ENCODE measurements at regions not wholly inside any gene's neighbourhood (a gene's known extent, or its start where the extent isn't known, plus 50 kb on each side); places are given as distances from the start of the nearest gene placed in this dataset.

DNA sequence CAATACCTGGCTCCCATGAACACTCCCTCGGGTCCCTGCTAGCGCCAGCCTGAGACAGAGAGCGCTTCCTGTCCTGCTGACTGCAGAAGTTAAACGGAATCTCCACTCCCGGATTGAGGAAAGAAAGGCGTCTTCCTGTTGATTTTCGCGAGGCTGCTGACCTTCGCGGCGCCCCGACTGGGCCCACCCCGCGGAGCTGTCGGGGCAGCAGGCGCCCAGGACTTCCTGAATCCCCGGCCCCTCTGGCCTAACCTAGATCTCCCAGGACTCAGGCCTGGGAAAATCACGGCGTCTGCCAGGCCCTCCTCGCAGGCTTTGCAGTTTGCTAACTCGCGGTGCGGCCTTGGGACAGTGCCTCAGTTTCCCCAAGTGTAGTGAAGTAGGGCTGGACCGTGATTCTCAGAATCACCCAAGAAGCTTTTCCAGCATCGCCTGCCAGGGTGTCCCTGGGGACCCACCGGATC is 108.8 kb downstream of the KCTD15 start:
- H3K79me2 ChIP-seq (ENCODE audit: control insufficient read depth, insufficient read depth, low read length) = no peaks in the 10 kb centered on the region
- no peaks in the 10 kb centered on the region for H3K27me3 ChIP-seq (ENCODE audit: control insufficient read depth, insufficient read depth, low read length)
- peak in 1 of 2 donors; percentile 1 for DNase-seq (ENCODE audit: low read depth in 2 of 2)
- H3K9ac ChIP-seq (ENCODE audit: insufficient read depth, low read length) = no peak overlapping the region
- TF ChIP-seq CTCF (conservative IDR thresholded peaks at IDR 0.05 in 1 of 2, IDR thresholded peaks at IDR 0.05 in 1 of 2; ENCODE audit: low read depth in 1 of 2, low read length in 2 of 2) = no peak
- peak; percentile 31 for TF ChIP-seq EZH2 (IDR thresholded peaks at IDR 0.05; ENCODE audit: low read length, missing control alignments)
- no peaks in the 10 kb centered on the region for H3K9me3 ChIP-seq (ENCODE audit: control insufficient read depth, insufficient read depth, low read depth, low read length)
- no peak overlapping the region for H2AFZ ChIP-seq (ENCODE audit: low read length)
- no peaks in the 10 kb centered on the region for H3K4me1 ChIP-seq (ENCODE audit: control insufficient read depth, extremely low read depth, insufficient read depth, low read length)
- H4K20me1 ChIP-seq (ENCODE audit: control insufficient read depth, extremely low read depth, insufficient read depth, low read length) = no peaks in the 10 kb centered on the region
- no peaks in the 10 kb centered on the region for H3K36me3 ChIP-seq (ENCODE audit: control insufficient read depth, insufficient read depth, low read length)
- peak overlapping the region in 1 of 4 experiments; percentile 10 for H3K4me3 ChIP-seq (replicated peaks in 1 of 4; ENCODE audit: control extremely low read depth in 1 of 4, insufficient read depth in 1 of 4, low read depth in 3 of 4, low read length in 4 of 4)
- H3K27ac ChIP-seq (ENCODE audit: insufficient read depth, low read length) = no peak overlapping the region
- H3K4me2 ChIP-seq (ENCODE audit: extremely low read depth, insufficient read depth, low read length) = no peak overlapping the region

DNA sequence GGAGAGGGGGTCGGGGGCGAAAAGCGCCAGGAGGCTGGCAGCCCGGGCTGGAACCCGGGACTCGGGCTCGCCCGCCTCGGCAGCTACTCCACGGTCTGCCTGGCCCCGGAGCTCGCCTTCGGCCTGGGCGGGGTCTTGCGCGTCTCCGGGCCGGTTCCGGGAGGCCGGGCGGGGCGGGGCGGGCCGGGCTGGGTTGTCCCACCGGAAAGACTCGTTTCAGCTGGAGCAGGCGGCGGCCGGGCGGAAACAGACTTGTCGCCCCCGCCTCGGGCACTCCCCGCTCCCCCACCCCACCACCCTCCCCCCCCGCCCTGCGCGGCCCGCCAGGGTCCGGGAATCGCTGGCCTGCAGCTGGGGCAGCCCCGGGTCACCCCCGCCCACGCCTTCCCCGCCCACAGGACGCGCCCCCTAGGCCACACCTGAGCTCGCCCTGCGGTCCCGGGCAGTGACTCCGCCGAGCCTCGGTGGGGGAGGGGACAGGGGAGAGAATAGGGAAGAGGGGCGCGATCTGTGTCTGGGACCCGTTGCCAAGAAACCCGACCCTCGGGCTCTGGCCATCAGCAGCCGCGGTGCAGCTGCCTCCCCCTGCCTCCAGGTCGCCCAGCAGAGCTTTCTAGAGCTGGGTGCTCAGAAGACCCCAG is 109.4 kb downstream of the KCTD15 start:
- H3K4me2 ChIP-seq (ENCODE audit: extremely low read depth, insufficient read depth, low read length) = no peak overlapping the region

More for the DNA sequence above, 109.4 kb downstream of the KCTD15 start:
- Histone ChIP-seq H3K4me3 (replicated peaks in 1 of 4; ENCODE audit: control extremely low read depth in 1 of 4, insufficient read depth in 1 of 4, low read depth in 3 of 4, low read length in 4 of 4) (peak overlapping the region in 1 of 4 experiments; percentile 10), H3K36me3 (ENCODE audit: control insufficient read depth, insufficient read depth, low read length) (no peaks in the 10 kb centered on the region), H3K27ac (ENCODE audit: insufficient read depth, low read length) (no peak overlapping the region), H3K9ac (ENCODE audit: insufficient read depth, low read length) (no peak overlapping the region), H3K27me3 (ENCODE audit: control insufficient read depth, insufficient read depth, low read length) (no peaks in the 10 kb centered on the region), H2AFZ (ENCODE audit: low read length) (no peak overlapping the region), H3K4me1 (ENCODE audit: control insufficient read depth, extremely low read depth, insufficient read depth, low read length) (no peaks in the 10 kb centered on the region), H3K9me3 (ENCODE audit: control insufficient read depth, insufficient read depth, low read depth, low read length) (no peaks in the 10 kb centered on the region), H3K79me2 (ENCODE audit: control insufficient read depth, insufficient read depth, low read length) (no peaks in the 10 kb centered on the region), H4K20me1 (ENCODE audit: control insufficient read depth, extremely low read depth, insufficient read depth, low read length) (no peaks in the 10 kb centered on the region)
- TF ChIP-seq CTCF (conservative IDR thresholded peaks at IDR 0.05 in 1 of 2, IDR thresholded peaks at IDR 0.05 in 1 of 2; ENCODE audit: low read depth in 1 of 2, low read length in 2 of 2) = no peak
- no peak for TF ChIP-seq EZH2 (IDR thresholded peaks at IDR 0.05; ENCODE audit: low read length, missing control alignments)
- peak in 1 of 2 donors; percentile 11 for DNase-seq (ENCODE audit: low read depth in 2 of 2)

Data from fibroblast of lung (primary cell).